Right forelimb (tissue), 1 donor: ENCODE measurements at regions not wholly inside any gene's neighbourhood (a gene's known extent, or its start where the extent isn't known, plus 50 kb on each side); places are given as distances from the start of the nearest gene placed in this dataset.
"Not testable (repeated sequence)": the region's sequence is repeated elsewhere in the genome, so short reads cannot be mapped to it uniquely, and the experiment has no call there.

Source experiments
- DNase-seq: peaks from one replicate; pipeline ENCODE4 v3.0.0-alpha.2; 2018

DNA sequence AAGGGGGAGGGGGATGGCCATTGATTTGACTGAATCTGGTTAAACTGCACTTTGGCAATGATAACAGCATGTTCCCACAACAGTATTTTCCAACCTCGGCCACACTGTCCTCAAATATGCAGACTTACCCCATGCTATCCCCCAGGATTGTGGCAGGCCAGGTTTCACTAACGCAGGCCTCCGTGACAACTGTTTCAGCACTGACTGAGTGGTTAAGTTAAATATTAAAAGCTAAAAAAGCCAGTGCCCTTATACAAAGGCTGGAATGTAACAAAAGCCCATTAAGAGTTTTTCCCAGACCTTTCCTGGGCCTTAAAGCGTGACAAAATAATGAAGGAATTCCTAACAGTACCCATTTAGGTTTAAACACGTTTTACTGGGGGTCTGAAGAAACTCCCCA lies 202.9 kb downstream of the USP25 start:
- no peak for DNase-seq

DNA sequence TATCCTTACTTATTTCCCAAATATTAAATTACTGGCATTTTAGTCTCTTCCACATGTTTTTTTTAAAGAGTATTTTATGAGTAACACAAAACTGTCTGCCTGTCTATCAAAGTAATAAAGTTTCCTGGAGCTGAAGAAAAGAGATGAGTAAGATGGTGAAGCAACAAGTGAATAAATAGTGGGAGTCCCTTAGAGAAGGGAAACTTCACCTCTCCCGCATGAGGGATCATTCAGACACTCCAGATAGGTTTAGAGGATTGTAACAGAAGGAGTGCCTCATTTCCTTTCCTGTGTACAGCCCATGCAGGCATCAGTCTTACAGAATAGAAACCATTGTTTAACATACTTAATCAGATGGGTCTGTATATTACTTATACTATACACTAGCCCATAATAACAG lies 205.7 kb downstream of the USP25 start:
- DNase-seq = no peak

GRCh38 chr21:15943009-15943666 lies 213.4 kb downstream of the USP25 start:
- DNase-seq = no peak

DNA sequence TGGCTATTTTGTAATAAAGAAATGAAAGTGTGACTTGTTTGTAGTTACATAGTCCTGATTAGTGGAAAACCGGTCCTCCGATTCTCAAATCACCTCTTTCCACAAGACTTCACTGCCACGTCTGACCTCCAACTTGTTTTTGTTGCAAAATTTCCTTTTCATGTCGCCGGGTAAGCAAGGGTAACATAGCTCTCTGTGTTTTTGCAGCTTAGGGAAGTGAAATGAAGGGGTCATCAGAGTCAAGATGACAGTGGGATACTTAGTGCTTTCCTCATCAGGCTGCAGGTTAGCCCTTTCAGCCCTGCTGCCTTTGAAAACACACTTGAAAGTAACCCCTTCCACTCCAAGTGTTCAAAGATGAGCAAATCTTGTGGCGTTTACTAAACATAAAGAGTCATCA lies 217.9 kb downstream of the USP25 start:
- DNase-seq = no peak

- DNase-seq = no peak
These were observed 223.9 kb downstream of the USP25 start for GRCh38 chr21:15953551-15954116.

- no peak for DNase-seq
These were observed 234.6 kb downstream of the USP25 start for GRCh38 chr21:15964236-15964855.

- DNase-seq = no peak
These were observed 236.4 kb downstream of the USP25 start for GRCh38 chr21:15966231-15966630.

GRCh38 chr21:15966651-15967050 lies 236.9 kb downstream of the USP25 start:
- no peak for DNase-seq

DNA sequence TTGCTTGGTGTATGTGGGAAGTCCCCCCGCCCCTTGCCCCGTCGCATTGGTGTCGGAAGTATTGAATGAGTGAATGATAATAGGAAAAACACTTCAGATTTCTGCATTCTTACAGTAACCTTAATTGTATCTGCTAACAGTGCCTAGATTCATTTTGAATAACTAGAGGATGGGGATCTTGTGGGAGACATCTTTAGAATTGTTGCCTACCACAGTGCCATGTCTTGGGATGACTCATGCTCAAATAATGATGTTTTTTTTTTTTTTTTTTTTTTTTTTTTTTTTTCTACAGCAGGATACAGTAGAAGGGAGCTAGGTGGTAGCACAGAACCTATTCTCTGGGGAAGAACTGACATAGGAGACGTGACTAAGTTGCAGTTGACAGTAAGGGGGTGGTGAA lies 237.9 kb downstream of the USP25 start:
- no peak for DNase-seq

GRCh38 chr21:15968776-15969310 lies 239.1 kb downstream of the USP25 start:
- no peak for DNase-seq

- DNase-seq = no peak
These were observed 247.0 kb downstream of the USP25 start for GRCh38 chr21:15976807-15977206.

DNA sequence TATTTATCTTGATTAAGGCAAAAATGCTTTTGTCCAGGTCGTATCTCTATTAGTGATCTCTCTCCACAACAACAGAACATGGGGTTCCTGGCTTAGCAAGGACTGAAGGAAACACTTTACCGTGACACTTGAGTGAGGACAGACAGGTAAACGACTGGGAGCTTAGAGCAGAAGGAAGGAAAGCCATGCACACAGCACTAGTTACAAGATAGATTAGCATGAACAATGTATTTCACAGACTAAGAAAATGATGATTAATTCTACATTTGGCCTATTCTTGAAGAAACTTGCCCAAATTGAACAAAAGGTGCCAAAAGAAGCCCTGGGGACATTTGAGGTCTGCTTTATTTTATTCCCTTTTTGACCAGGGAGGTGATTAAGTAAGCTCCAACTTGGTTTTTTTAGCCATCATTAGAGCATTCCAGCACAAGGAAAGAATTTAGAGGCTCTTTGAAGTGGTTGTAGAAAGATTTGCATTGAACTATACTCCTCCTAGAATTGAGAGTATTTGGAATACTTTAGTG lies 248.5 kb downstream of the USP25 start:
- no peak for DNase-seq

- DNase-seq = not testable (repeated sequence)
These were observed 249.7 kb downstream of the USP25 start for GRCh38 chr21:15979493-15979892.

GRCh38 chr21:15986277-15986676 lies 256.5 kb downstream of the USP25 start:
- no peak for DNase-seq

- DNase-seq = no peak
These were observed 262.4 kb downstream of the USP25 start for GRCh38 chr21:15992171-15992570.

DNA sequence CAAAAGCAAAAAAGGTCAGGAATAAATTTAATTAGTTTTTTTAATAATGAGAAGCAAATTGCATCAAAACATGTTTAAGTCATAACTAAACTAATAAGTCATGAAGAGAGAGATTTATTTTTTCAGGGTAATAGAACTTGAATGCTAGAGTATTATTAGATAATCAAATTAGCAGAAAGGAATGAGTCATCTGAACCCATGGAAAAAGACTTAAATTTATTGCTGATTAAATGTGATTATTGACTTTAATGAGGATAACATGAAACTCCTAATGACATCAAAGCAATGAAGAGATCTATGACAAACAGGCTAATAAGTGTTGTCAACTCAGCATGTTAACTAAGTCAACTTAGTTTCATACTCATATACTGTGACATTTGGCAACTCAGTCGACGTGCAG lies 264.2 kb downstream of the USP25 start:
- DNase-seq = no peak

DNA sequence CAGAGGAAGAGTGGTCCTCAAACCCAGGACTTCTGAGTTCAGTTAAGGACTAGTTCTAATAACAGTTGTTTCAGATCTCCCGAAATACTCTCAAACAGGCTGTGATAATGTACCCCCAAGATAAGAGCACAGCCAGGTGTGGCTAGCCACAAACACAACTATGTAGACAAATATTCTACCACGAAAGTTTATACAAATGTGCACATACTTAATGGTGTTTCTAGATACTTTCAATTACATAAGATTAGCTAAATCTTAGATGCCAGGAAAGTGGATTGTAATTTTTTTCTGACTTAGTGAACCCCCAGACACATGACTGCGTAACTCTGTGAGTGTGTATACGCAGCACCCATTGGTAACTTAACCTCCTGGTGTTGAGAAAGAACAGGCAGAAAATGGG lies 270.0 kb downstream of the USP25 start:
- DNase-seq = no peak

- DNase-seq = no peak
These were observed 273.2 kb downstream of the USP25 start for GRCh38 chr21:16002874-16003466.

GRCh38 chr21:16004086-16004485 lies 274.3 kb downstream of the USP25 start:
- DNase-seq = no peak

GRCh38 chr21:16004523-16004922 lies 274.7 kb downstream of the USP25 start:
- no peak for DNase-seq

- no peak for DNase-seq
These were observed 276.2 kb downstream of the USP25 start for GRCh38 chr21:16005996-16006395.

DNA sequence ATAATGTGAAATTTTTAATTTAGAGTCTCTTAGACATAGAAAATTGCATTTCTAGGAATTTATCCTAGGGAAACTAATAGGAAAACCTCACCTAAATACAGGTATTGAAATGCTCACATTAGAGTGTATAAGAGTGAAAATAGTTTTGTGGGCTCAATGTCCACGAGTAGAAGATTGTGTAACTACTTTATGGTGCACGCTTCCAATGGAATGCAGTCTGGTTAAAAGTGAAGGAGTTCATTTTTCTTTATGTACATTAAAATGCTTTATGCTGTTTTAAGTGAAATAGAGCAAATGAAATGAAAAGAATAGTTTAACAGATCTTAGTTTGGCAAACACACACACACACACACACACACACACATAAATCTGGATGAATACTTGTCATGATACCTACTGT lies 278.2 kb downstream of the USP25 start:
- DNase-seq = no peak

GRCh38 chr21:16011719-16012118 lies 281.9 kb downstream of the USP25 start:
- no peak for DNase-seq

DNA sequence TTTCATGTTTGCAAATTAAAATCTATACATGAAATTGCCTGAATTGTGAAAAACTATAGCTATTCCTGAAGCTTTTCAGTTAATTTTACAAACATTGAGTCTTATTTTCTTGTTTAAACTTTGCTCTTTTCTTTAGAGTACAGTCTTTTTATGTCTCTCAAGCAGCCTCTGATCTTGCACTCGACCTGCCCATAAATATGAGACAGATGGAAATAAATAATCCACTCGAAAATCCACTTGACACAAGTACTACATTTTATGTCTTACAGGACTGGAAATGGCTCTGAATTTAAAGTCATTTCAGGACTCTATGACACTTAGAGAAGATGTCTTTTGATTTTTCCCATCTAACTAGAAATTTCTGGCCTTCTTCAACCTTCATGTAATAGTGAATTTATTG lies 283.8 kb downstream of the USP25 start:
- DNase-seq = no peak
